Fibroblast of pulmonary artery (primary cell): ENCODE measurements at regions not wholly inside any gene's neighbourhood (a gene's known extent, or its start where the extent isn't known, plus 50 kb on each side); places are given as distances from the start of the nearest gene placed in this dataset.

Source experiments
- DNase-seq: peaks from one replicate; pipeline ENCODE4 v3.0.0-alpha.2; 2010; ENCODE audit warnings: low read depth
- H3K4me3 ChIP-seq: replicated peaks from 2 replicates; pipeline ENCODE4 v1.5.1; 2011; ENCODE audit warnings: low read depth, mild to moderate bottlenecking, control low read depth, low read length, moderate library complexity
- TF ChIP-seq, protein P1 (sequence below): IDR thresholded peaks from 2 replicates; pipeline ENCODE4 v1.5.1; 2011; ENCODE audit warnings: mild to moderate bottlenecking, control low read depth, low read length, inconsistent platforms; ENCODE audit errors: missing control alignments

DNA sequence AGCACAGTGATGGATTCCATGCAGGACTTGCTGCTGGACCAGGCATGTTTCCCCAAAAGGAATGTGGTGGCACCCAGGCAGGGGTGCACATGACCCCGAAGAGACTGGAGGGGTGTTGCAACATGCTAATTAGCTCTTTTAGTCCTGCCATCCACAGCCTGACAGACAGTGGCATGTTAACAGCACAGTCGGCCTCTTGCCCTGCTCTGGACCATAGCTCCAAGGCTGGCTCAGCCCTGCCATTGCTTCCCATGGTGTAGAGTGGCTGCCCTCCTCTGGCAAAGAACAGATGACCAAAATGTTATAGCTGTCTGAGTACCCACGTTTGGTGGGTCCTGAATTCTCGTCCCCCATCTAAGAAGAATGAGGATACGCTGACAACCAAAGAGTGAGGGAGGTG is 736.4 kb upstream of the PTPRD start:
- DNase-seq: no peak
- TF ChIP-seq, protein P1, sequence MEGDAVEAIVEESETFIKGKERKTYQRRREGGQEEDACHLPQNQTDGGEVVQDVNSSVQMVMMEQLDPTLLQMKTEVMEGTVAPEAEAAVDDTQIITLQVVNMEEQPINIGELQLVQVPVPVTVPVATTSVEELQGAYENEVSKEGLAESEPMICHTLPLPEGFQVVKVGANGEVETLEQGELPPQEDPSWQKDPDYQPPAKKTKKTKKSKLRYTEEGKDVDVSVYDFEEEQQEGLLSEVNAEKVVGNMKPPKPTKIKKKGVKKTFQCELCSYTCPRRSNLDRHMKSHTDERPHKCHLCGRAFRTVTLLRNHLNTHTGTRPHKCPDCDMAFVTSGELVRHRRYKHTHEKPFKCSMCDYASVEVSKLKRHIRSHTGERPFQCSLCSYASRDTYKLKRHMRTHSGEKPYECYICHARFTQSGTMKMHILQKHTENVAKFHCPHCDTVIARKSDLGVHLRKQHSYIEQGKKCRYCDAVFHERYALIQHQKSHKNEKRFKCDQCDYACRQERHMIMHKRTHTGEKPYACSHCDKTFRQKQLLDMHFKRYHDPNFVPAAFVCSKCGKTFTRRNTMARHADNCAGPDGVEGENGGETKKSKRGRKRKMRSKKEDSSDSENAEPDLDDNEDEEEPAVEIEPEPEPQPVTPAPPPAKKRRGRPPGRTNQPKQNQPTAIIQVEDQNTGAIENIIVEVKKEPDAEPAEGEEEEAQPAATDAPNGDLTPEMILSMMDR: no peak
- H3K4me3 ChIP-seq: no peak overlapping the region

DNA sequence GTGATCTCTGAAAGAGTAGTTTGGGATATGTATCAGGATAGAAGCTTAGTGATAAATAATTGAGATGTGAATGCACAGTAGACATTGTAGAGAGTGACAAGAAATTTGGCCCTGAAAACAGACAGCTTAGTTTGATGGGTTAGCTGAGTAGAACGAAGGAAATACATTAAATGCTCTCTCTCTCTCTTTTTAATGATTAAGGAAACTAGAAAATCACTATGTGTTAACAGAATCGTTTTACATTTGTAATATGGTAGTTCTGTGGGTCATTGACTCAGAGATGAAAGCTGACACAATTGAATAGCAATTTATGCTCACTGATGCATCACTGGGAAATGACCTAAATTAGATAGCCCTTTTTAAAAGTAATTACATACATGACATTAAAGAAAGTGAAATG is 739.8 kb upstream of the PTPRD start:
- no peak for DNase-seq
- H3K4me3 ChIP-seq: no peak overlapping the region
- TF ChIP-seq, protein P1: no peak

DNA sequence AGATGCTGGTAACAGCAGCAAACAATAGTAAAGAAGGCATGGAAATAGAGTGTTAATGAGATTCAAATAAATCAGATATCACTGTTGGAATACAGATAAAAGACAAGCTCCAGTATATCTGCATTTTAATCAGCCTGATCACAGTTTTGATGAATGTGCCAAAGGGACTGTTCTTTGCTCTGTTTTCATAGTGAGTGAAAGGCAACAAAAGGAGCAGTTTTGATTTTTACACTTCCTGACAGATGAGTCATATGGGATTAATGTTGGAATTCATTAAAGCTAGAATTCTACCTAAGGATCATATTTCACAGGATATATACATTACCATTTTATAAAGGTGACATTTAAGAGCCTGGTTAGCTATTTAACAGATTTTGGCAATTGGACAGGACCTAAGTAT is 743.3 kb upstream of the PTPRD start:
- no peak overlapping the region for H3K4me3 ChIP-seq
- DNase-seq: no peak
- TF ChIP-seq, protein P1: no peak

DNA sequence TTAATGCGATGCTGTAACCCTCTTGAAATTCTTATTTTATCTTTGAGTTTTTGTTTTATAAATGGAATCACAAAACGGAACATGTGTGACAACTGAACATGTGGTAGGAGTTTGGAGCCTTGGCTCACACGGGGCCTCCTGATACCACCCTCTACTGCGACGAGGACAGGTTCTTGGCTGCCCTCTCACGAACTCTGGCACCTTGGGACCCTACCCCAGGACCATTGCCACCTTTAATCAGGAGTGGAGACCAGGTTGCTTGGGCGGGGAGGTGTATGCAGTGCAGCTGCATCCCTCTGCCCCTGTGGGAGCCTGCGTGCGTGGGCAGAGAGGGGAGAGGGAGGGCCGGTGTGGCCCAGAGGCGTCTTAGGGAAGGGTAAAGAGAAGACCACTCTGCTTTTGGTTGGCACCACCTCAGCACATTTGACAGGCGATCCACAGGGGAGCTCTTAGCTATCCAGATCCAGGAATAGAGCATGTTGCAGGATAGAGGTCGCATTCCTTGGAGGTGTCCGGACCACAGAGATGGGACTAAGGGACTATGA is 753.9 kb upstream of the PTPRD start:
- DNase-seq: no peak
- TF ChIP-seq, protein P1: no peak
- no peak overlapping the region for H3K4me3 ChIP-seq

DNA sequence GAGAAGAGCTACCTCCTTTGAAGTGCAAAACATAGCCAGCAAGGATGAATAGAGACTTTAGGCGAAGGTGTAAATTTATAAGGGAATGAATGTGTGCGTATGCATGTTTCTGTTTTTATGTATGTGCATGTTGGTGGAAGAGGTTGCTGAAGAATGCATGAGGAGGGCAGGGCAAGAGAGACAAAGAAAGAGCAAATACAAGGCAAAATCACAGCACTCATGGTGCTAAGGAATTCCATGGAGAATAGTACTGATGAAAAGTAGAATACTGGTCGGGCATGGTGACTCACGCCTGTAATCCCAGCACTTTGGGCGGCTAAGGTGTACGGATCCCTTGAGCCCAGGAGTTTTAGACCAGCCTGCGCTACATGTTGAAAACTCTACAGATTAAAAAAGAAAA is 762.1 kb upstream of the PTPRD start:
- DNase-seq: no peak
- TF ChIP-seq, protein P1: no peak
- H3K4me3 ChIP-seq: no peak overlapping the region

DNA sequence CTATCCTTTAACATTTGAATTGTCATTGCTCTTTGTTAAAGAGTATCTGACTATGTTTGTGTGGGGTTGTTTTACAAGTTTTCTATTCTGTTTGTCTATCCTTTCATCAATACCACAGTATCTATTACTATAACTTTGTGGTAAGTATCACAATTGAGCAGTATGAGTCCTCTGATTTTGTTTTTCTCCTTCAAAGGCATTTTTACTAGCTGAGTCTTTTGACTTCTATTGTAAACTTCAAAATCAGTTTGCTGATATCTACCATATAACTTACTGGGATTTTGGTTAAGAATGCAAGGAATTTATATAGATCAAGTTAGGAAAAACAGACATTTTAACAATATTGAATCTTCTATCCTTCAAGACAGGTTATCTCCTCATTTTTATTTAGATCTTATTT is 789.8 kb upstream of the PTPRD start:
- TF ChIP-seq, protein P1: no peak
- no peak for DNase-seq
- H3K4me3 ChIP-seq: no peak overlapping the region

DNA sequence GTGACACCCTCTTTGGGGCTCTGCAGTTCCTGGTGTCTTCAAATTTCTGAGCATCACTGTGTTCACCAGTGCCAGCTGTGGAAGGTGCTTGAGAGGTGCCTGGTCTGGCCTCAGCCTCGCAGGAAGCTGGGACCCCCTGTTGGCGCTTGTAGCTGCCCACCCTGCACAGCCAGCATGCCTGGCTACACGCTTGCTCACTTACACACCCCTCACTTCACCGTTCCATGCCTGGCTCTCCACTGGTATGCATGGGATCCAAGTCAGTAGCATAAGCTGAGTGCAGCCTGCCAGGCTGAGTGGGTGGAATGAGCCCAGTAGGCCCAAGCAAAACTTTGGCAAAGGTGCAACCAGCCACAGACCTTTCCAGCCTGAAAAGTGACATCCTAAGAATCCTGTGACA is 801.4 kb upstream of the PTPRD start:
- DNase-seq: no peak
- no peak overlapping the region for H3K4me3 ChIP-seq
- TF ChIP-seq, protein P1: no peak
